HG03378 (cell line): ENCODE measurements at regions not wholly inside any gene's neighbourhood (a gene's known extent, or its start where the extent isn't known, plus 50 kb on each side); places are given as distances from the start of the nearest gene placed in this dataset.
"Not testable (repeated sequence)": the region's sequence is repeated elsewhere in the genome, so short reads cannot be mapped to it uniquely, and the experiment has no call there.

Experiments
- ATAC-seq: cut with Tn5 transposase; IDR thresholded peaks from one replicate; pipeline ENCODE4 v1.9.1; 2021; ENCODE audit warnings: mild to moderate bottlenecking, moderate library complexity; ENCODE audit not compliant: unreplicated experiment

GRCh38 chr16:65757064-65757463 lies 609.4 kb upstream of the CDH5 start:
- no peak for ATAC-seq

- no peak for ATAC-seq
Measured at GRCh38 chr16:65756163-65756562, 610.3 kb upstream of the CDH5 start.

- no peak for ATAC-seq
Measured at GRCh38 chr16:65754820-65755691, 611.4 kb upstream of the CDH5 start.

- ATAC-seq, result no peak
Measured at GRCh38 chr16:65752522-65752844, 614.0 kb upstream of the CDH5 start.

GRCh38 chr16:65751622-65752521 lies 614.6 kb upstream of the CDH5 start:
- ATAC-seq, result no peak

- no peak for ATAC-seq
Measured at GRCh38 chr16:65749506-65749905, 617.0 kb upstream of the CDH5 start.

GRCh38 chr16:65746941-65747340 lies 619.5 kb upstream of the CDH5 start:
- ATAC-seq, result no peak

- ATAC-seq, result no peak
Measured at GRCh38 chr16:65745201-65745708, 621.2 kb upstream of the CDH5 start.

GRCh38 chr16:65744401-65744800 lies 622.1 kb upstream of the CDH5 start:
- ATAC-seq, result no peak

- ATAC-seq, result no peak
Measured at GRCh38 chr16:65743558-65743957, 621.7 kb upstream of the CDH11 start.

GRCh38 chr16:65740711-65741110 lies 618.8 kb upstream of the CDH11 start:
- ATAC-seq, result no peak

GRCh38 chr16:65739518-65739917 lies 617.7 kb upstream of the CDH11 start:
- ATAC-seq, result no peak

GRCh38 chr16:65737831-65738230 lies 616.0 kb upstream of the CDH11 start:
- ATAC-seq, result no peak

- ATAC-seq, result not testable (repeated sequence)
Measured at GRCh38 chr16:65735615-65736014, 613.8 kb upstream of the CDH11 start.

- no peak for ATAC-seq
Measured at GRCh38 chr16:65733721-65734120, 611.9 kb upstream of the CDH11 start.

- ATAC-seq, result no peak
Measured at GRCh38 chr16:65731833-65732232, 610.0 kb upstream of the CDH11 start.

- ATAC-seq, result no peak
Measured at GRCh38 chr16:65728652-65729051, 606.8 kb upstream of the CDH11 start.

GRCh38 chr16:65728167-65728566 lies 606.3 kb upstream of the CDH11 start:
- ATAC-seq, result no peak

- ATAC-seq, result no peak
Measured at GRCh38 chr16:65727534-65728137, 605.8 kb upstream of the CDH11 start.

- ATAC-seq, result no peak
Measured at GRCh38 chr16:65725156-65725845, 603.4 kb upstream of the CDH11 start.

GRCh38 chr16:65722429-65722828 lies 600.6 kb upstream of the CDH11 start:
- ATAC-seq, result no peak
